Natural killer cell treated with Interleukin-12 subunit alpha and Interleukin-12 subunit beta and Interleukin-15 and Interleukin-18, amount 100 ng/mL, for 72 hours (primary cell): ENCODE measurements at regions not wholly inside any gene's neighbourhood (a gene's known extent, or its start where the extent isn't known, plus 50 kb on each side); places are given as distances from the start of the nearest gene placed in this dataset.

Source experiments
- ATAC-seq, 2 donors: fragments of 150-1000 bp; cut with Tn5 transposase in 1 of 2; sonication (Bioruptor Pico), chemical (Tn5 transposase) in 1 of 2; 2 replicates each; pipeline ENCODE4 v1.10.0; 2021
- DNase-seq: peaks from one replicate; pipeline ENCODE4 v3.0.0; 2022; ENCODE audit warnings: low spot score
- H3K27ac Mint-ChIP-seq, 2 donors: 1 replicate in 1 of 2; 2 replicates in 1 of 2; pipeline ENCODE4 v1.8.0; 2022; ENCODE audit warnings: mixed read lengths in 2 of 2, mild to moderate bottlenecking in 1 of 2, moderate library complexity in 1 of 2
- H3K27me3 Mint-ChIP-seq, 2 donors: 1 replicate in 1 of 2; 2 replicates in 1 of 2; pipeline ENCODE4 v1.8.0; 2022; ENCODE audit warnings: mixed read lengths in 2 of 2
- H3K36me3 Mint-ChIP-seq: one replicate; pipeline ENCODE4 v1.8.0; 2022; ENCODE audit warnings: mixed read lengths
- H3K4me1 Mint-ChIP-seq, 2 donors: 1 replicate in 1 of 2; 2 replicates in 1 of 2; pipeline ENCODE4 v1.8.0; 2022; ENCODE audit warnings: low read depth in 2 of 2, mixed read lengths in 2 of 2, mild to moderate bottlenecking in 1 of 2
- H3K4me3 Mint-ChIP-seq: one replicate; pipeline ENCODE4 v1.8.0; 2022; ENCODE audit warnings: mixed read lengths
- H3K9me3 Mint-ChIP-seq: 2 replicates; pipeline ENCODE4 v1.8.0; 2022; ENCODE audit warnings: mixed read lengths

GRCh38 chr12:74889563-74890236, 319.9 kb downstream of the KCNC2 start:
- H3K9me3 Mint-ChIP-seq: peaks cover 10% of the 10 kb centered on the region
- no peaks in the 10 kb centered on the region for H3K4me1 Mint-ChIP-seq
- no peaks in the 10 kb centered on the region for H3K36me3 Mint-ChIP-seq
- no peaks in the 10 kb centered on the region for H3K27me3 Mint-ChIP-seq
- DNase-seq (no peak), ATAC-seq (peak in 1 of 2 donors; percentile 56)
- no peak overlapping the region for H3K4me3 Mint-ChIP-seq
- no peak overlapping the region for H3K27ac Mint-ChIP-seq

- ATAC-seq (peak in 1 of 2 donors; percentile 81), DNase-seq (no peak)
- H3K4me1 Mint-ChIP-seq: no peaks in the 10 kb centered on the region
- no peak overlapping the region for H3K27ac Mint-ChIP-seq
- H3K27me3 Mint-ChIP-seq: no peaks in the 10 kb centered on the region
- H3K36me3 Mint-ChIP-seq: no peaks in the 10 kb centered on the region
- no peak overlapping the region for H3K4me3 Mint-ChIP-seq
- H3K9me3 Mint-ChIP-seq: peaks cover 10% of the 10 kb centered on the region
Observed at GRCh38 chr12:74890237-74890599, 319.4 kb downstream of the KCNC2 start.

GRCh38 chr12:74891083-74891668, 318.5 kb downstream of the KCNC2 start:
- ATAC-seq (no peak), DNase-seq (no peak)
- H3K27ac Mint-ChIP-seq: no peak overlapping the region
- no peaks in the 10 kb centered on the region for H3K36me3 Mint-ChIP-seq
- no peak overlapping the region for H3K4me3 Mint-ChIP-seq
- H3K4me1 Mint-ChIP-seq: no peaks in the 10 kb centered on the region
- no peaks in the 10 kb centered on the region for H3K27me3 Mint-ChIP-seq
- peaks cover 10% of the 10 kb centered on the region for H3K9me3 Mint-ChIP-seq

GRCh38 chr12:74892057-74892633, 317.5 kb downstream of the KCNC2 start:
- H3K4me1 Mint-ChIP-seq: no peaks in the 10 kb centered on the region
- no peak overlapping the region for H3K27ac Mint-ChIP-seq
- H3K36me3 Mint-ChIP-seq: no peaks in the 10 kb centered on the region
- H3K4me3 Mint-ChIP-seq: no peak overlapping the region
- ATAC-seq (no peak), DNase-seq (no peak)
- H3K9me3 Mint-ChIP-seq: peaks cover 10% of the 10 kb centered on the region
- no peaks in the 10 kb centered on the region for H3K27me3 Mint-ChIP-seq

GRCh38 chr12:74896186-74896585, 313.5 kb downstream of the KCNC2 start:
- H3K4me1 Mint-ChIP-seq: no peaks in the 10 kb centered on the region

GRCh38 chr12:74897425-74898211, 312.0 kb downstream of the KCNC2 start:
- ATAC-seq: no peak
- peaks cover 4% of the 10 kb centered on the region for H3K9me3 Mint-ChIP-seq

More at GRCh38 chr12:74896186-74896585, 313.5 kb downstream of the KCNC2 start:
- DNase-seq (no peak), ATAC-seq (no peak)
- Mint-ChIP-seq H3K27me3 (no peaks in the 10 kb centered on the region), H3K36me3 (no peaks in the 10 kb centered on the region), H3K9me3 (no peaks in the 10 kb centered on the region), H3K4me3 (no peak overlapping the region), H3K27ac (no peak overlapping the region)

GRCh38 chr12:74899031-74899829, 310.4 kb downstream of the KCNC2 start:
- ATAC-seq (no peak), DNase-seq (no peak)
- Mint-ChIP-seq H3K4me3 (no peak overlapping the region), H3K36me3 (no peaks in the 10 kb centered on the region), H3K9me3 (peaks cover 7% of the 10 kb centered on the region), H3K27ac (no peak overlapping the region), H3K4me1 (no peaks in the 10 kb centered on the region), H3K27me3 (no peaks in the 10 kb centered on the region)

More at GRCh38 chr12:74897425-74898211, 312.0 kb downstream of the KCNC2 start:
- H3K36me3 Mint-ChIP-seq: no peaks in the 10 kb centered on the region
- no peak for DNase-seq
- no peaks in the 10 kb centered on the region for H3K27me3 Mint-ChIP-seq
- H3K4me1 Mint-ChIP-seq: no peaks in the 10 kb centered on the region
- H3K4me3 Mint-ChIP-seq: no peak overlapping the region
- H3K27ac Mint-ChIP-seq: no peak overlapping the region

GRCh38 chr12:74900232-74900631, 309.4 kb downstream of the KCNC2 start:
- H3K27ac Mint-ChIP-seq: no peak overlapping the region
- DNase-seq (no peak), ATAC-seq (no peak)

GRCh38 chr12:74903522-74903921, 306.1 kb downstream of the KCNC2 start:
- Mint-ChIP-seq H3K4me3 (no peak overlapping the region), H3K9me3 (peaks cover 7% of the 10 kb centered on the region), H3K27me3 (no peaks in the 10 kb centered on the region), H3K27ac (no peak overlapping the region), H3K36me3 (no peaks in the 10 kb centered on the region), H3K4me1 (no peaks in the 10 kb centered on the region)
- DNase-seq: no peak
- ATAC-seq: no peak

More at GRCh38 chr12:74900232-74900631, 309.4 kb downstream of the KCNC2 start:
- no peak overlapping the region for H3K4me3 Mint-ChIP-seq
- H3K27me3 Mint-ChIP-seq: no peaks in the 10 kb centered on the region
- H3K36me3 Mint-ChIP-seq: no peaks in the 10 kb centered on the region
- peaks cover 7% of the 10 kb centered on the region for H3K9me3 Mint-ChIP-seq
- H3K4me1 Mint-ChIP-seq: no peaks in the 10 kb centered on the region

- Mint-ChIP-seq H3K36me3 (no peaks in the 10 kb centered on the region), H3K9me3 (peaks cover 7% of the 10 kb centered on the region), H3K27me3 (no peaks in the 10 kb centered on the region), H3K27ac (no peak overlapping the region), H3K4me3 (no peak overlapping the region), H3K4me1 (no peaks in the 10 kb centered on the region)
- no peak for ATAC-seq
- no peak for DNase-seq
Observed at GRCh38 chr12:74906224-74906623, 303.4 kb downstream of the KCNC2 start.

GRCh38 chr12:74910831-74911230, 298.8 kb downstream of the KCNC2 start:
- no peaks in the 10 kb centered on the region for H3K9me3 Mint-ChIP-seq
- no peak overlapping the region for H3K4me3 Mint-ChIP-seq
- no peaks in the 10 kb centered on the region for H3K4me1 Mint-ChIP-seq
- H3K27me3 Mint-ChIP-seq: no peaks in the 10 kb centered on the region
- no peak for DNase-seq
- H3K36me3 Mint-ChIP-seq: no peaks in the 10 kb centered on the region
- no peak overlapping the region for H3K27ac Mint-ChIP-seq
- no peak for ATAC-seq

GRCh38 chr12:74914378-74914777, 295.3 kb downstream of the KCNC2 start:
- H3K36me3 Mint-ChIP-seq: no peaks in the 10 kb centered on the region
- no peak for ATAC-seq

GRCh38 chr12:74915718-74916117, 293.9 kb downstream of the KCNC2 start:
- H3K36me3 Mint-ChIP-seq: no peaks in the 10 kb centered on the region
- H3K9me3 Mint-ChIP-seq: peaks cover 4% of the 10 kb centered on the region
- ATAC-seq: no peak
- DNase-seq: no peak
- no peaks in the 10 kb centered on the region for H3K27me3 Mint-ChIP-seq
- H3K4me1 Mint-ChIP-seq: no peaks in the 10 kb centered on the region
- no peak overlapping the region for H3K4me3 Mint-ChIP-seq
- H3K27ac Mint-ChIP-seq: no peak overlapping the region

More at GRCh38 chr12:74914378-74914777, 295.3 kb downstream of the KCNC2 start:
- Mint-ChIP-seq H3K9me3 (peaks cover 4% of the 10 kb centered on the region), H3K27ac (no peak overlapping the region), H3K4me1 (no peaks in the 10 kb centered on the region), H3K27me3 (no peaks in the 10 kb centered on the region), H3K4me3 (no peak overlapping the region)
- DNase-seq: no peak
